ENCODE measurements at regions not wholly inside any gene's neighbourhood (a gene's known extent, or its start where the extent isn't known, plus 50 kb on each side); places are given as distances from the start of the nearest gene placed in this dataset.

- ATAC-seq (no peak), DNase-seq (ENCODE audit: low read depth, low spot score) (no peak)
- ChIA-PET CTCF (no interaction called here), POLR2A (no interaction called here)
- Histone ChIP-seq H3K36me3 (ENCODE audit: control insufficient read depth, insufficient read depth, low read length) (no peaks in the 10 kb centered on the region), H3K4me3 (ENCODE audit: low read depth in 2 of 2, low read length in 2 of 2) (no peak overlapping the region), H3K27ac (ENCODE audit: low read length) (no peak overlapping the region), H3K4me1 (ENCODE audit: control insufficient read depth, insufficient read depth, low read length) (no peaks in the 10 kb centered on the region), H3K27me3 (ENCODE audit: control insufficient read depth, insufficient read depth, low read length) (no peaks in the 10 kb centered on the region), H3K9me3 (ENCODE audit: control insufficient read depth, insufficient read depth, low read depth, low read length) (no peaks in the 10 kb centered on the region)
- BruUV-seq (replicated peaks) = no TSS peak
- in situ Hi-C loops (cut with HindIII; ENCODE audit: low pct_unique_long_range_greater_than_20kb, low sequenced_read_pairs) = no loop called here
- intact Hi-C loops (cut with micrococcal nuclease; ENCODE audit: unreplicated experiment) = no loop called here
- TF ChIP-seq POLR2AphosphoS5 (IDR thresholded peaks at IDR 0.05; ENCODE audit: low read depth, low read length) (no peak), TCF7L2 (IDR thresholded peaks at IDR 0.05; ENCODE audit: low read depth, low read length) (no peak), REST (IDR thresholded peaks at IDR 0.05; ENCODE audit: insufficient read depth in 1 of 2, low read depth in 2 of 2, low read length in 1 of 2) (no peak), CTCF (IDR thresholded peaks at IDR 0.05) (no peak)
Measured at GRCh38 chr16:60371591-60371990, 1637.5 kb upstream of the GOT2 start.

- no TSS peak for BruUV-seq (replicated peaks)
- ATAC-seq (no peak), DNase-seq (ENCODE audit: low read depth, low spot score) (no peak)
- H3K27me3 ChIP-seq (ENCODE audit: control insufficient read depth, insufficient read depth, low read length) = no peaks in the 10 kb centered on the region
- H3K36me3 ChIP-seq (ENCODE audit: control insufficient read depth, insufficient read depth, low read length) = no peaks in the 10 kb centered on the region
- ChIA-PET POLR2A (no interaction called here), CTCF (no interaction called here)
- no peak overlapping the region for H3K4me3 ChIP-seq (ENCODE audit: low read depth in 2 of 2, low read length in 2 of 2)
- H3K27ac ChIP-seq (ENCODE audit: low read length) = no peak overlapping the region
- in situ Hi-C loops (cut with HindIII; ENCODE audit: low pct_unique_long_range_greater_than_20kb, low sequenced_read_pairs) (no loop called here), intact Hi-C loops (cut with micrococcal nuclease; ENCODE audit: unreplicated experiment) (no loop called here)
- H3K9me3 ChIP-seq (ENCODE audit: control insufficient read depth, insufficient read depth, low read depth, low read length) = no peaks in the 10 kb centered on the region
- TF ChIP-seq TCF7L2 (IDR thresholded peaks at IDR 0.05; ENCODE audit: low read depth, low read length) (no peak), SIN3A (IDR thresholded peaks at IDR 0.05; ENCODE audit: borderline replicate concordance, insufficient read depth, low read depth, low read length) (no peak), POLR2AphosphoS5 (IDR thresholded peaks at IDR 0.05; ENCODE audit: low read depth, low read length) (no peak), CTCF (IDR thresholded peaks at IDR 0.05) (no peak)
- H3K4me1 ChIP-seq (ENCODE audit: control insufficient read depth, insufficient read depth, low read length) = no peaks in the 10 kb centered on the region
Measured at GRCh38 chr16:60367739-60368138, 1633.6 kb upstream of the GOT2 start.

GRCh38 chr16:60363566-60363965 lies 1629.5 kb upstream of the GOT2 start:
- Histone ChIP-seq H3K27ac (ENCODE audit: low read length) (no peak overlapping the region), H3K27me3 (ENCODE audit: control insufficient read depth, insufficient read depth, low read length) (no peaks in the 10 kb centered on the region), H3K36me3 (ENCODE audit: control insufficient read depth, insufficient read depth, low read length) (no peaks in the 10 kb centered on the region), H3K4me3 (ENCODE audit: low read depth in 2 of 2, low read length in 2 of 2) (no peak overlapping the region), H3K4me1 (ENCODE audit: control insufficient read depth, insufficient read depth, low read length) (no peaks in the 10 kb centered on the region), H3K9me3 (ENCODE audit: control insufficient read depth, insufficient read depth, low read depth, low read length) (no peaks in the 10 kb centered on the region)
- no TSS peak for BruUV-seq (replicated peaks)
- in situ Hi-C loops (cut with HindIII; ENCODE audit: low pct_unique_long_range_greater_than_20kb, low sequenced_read_pairs) (no loop called here), intact Hi-C loops (cut with micrococcal nuclease; ENCODE audit: unreplicated experiment) (no loop called here)
- DNase-seq (ENCODE audit: low read depth, low spot score) (no peak), ATAC-seq (no peak)
- ChIA-PET CTCF (no interaction called here), POLR2A (no interaction called here)
- TF ChIP-seq SIN3A (IDR thresholded peaks at IDR 0.05; ENCODE audit: borderline replicate concordance, insufficient read depth, low read depth, low read length) = no peak
- TF ChIP-seq REST (IDR thresholded peaks at IDR 0.05; ENCODE audit: insufficient read depth in 1 of 2, low read depth in 2 of 2, low read length in 1 of 2) = no peak
- no peak for TF ChIP-seq CTCF (IDR thresholded peaks at IDR 0.05)

Data from Panc1 (cell line).